ENCODE measurements at regions not wholly inside any gene's neighbourhood (a gene's known extent, or its start where the extent isn't known, plus 50 kb on each side); places are given as distances from the start of the nearest gene placed in this dataset.

DNA sequence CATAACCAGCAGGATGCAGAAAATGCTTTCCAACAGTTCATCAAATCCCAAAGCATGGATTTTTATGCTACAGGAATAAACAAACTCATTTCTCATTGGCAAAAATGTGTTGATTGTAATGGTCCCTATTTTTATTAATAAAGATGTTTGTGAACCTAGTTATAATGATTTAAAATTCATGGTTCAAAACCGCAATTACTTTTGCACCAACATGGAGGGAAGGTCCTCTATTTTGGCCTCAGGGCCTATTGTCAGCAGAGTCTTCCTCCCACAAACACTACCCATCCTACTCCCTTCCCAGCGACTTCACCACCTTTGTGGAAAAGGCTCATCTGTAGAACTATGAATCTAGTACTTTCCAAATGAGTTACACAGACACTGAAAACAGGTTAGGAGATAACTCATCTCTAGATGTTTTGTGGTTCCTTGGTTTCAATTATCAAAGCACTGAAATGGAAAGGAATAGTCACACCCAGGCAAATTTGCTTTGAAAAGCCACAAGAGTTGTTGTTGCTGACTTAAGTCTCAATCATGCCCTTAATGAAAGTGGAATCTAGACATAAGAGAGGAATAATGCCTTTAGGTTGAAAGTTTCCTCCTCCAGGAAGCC, 59.4 kb upstream of the FRMD4A start:
- TF ChIP-seq, protein P1, sequence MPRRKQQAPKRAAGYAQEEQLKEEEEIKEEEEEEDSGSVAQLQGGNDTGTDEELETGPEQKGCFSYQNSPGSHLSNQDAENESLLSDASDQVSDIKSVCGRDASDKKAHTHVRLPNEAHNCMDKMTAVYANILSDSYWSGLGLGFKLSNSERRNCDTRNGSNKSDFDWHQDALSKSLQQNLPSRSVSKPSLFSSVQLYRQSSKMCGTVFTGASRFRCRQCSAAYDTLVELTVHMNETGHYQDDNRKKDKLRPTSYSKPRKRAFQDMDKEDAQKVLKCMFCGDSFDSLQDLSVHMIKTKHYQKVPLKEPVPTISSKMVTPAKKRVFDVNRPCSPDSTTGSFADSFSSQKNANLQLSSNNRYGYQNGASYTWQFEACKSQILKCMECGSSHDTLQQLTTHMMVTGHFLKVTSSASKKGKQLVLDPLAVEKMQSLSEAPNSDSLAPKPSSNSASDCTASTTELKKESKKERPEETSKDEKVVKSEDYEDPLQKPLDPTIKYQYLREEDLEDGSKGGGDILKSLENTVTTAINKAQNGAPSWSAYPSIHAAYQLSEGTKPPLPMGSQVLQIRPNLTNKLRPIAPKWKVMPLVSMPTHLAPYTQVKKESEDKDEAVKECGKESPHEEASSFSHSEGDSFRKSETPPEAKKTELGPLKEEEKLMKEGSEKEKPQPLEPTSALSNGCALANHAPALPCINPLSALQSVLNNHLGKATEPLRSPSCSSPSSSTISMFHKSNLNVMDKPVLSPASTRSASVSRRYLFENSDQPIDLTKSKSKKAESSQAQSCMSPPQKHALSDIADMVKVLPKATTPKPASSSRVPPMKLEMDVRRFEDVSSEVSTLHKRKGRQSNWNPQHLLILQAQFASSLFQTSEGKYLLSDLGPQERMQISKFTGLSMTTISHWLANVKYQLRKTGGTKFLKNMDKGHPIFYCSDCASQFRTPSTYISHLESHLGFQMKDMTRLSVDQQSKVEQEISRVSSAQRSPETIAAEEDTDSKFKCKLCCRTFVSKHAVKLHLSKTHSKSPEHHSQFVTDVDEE (CRISPR knock-in tag; IDR thresholded peaks at IDR 0.05) = no peak
- TF ChIP-seq BACH2 (CRISPR knock-in tag; IDR thresholded peaks at IDR 0.05; ENCODE audit: borderline replicate concordance) (no peak), ISL1 (CRISPR knock-in tag; IDR thresholded peaks at IDR 0.05) (no peak), OSR1 (CRISPR knock-in tag; IDR thresholded peaks at IDR 0.05) (no peak), ZNF8 (CRISPR knock-in tag; IDR thresholded peaks at IDR 0.05) (no peak), ESRRG (CRISPR knock-in tag; IDR thresholded peaks at IDR 0.05) (no peak), TOX (CRISPR knock-in tag; IDR thresholded peaks at IDR 0.05; ENCODE audit: borderline replicate concordance) (no peak), ZC3H10 (CRISPR knock-in tag; IDR thresholded peaks at IDR 0.05) (no peak), SNAI2 (CRISPR knock-in tag; IDR thresholded peaks at IDR 0.05) (no peak), TCF4 (CRISPR knock-in tag; IDR thresholded peaks at IDR 0.05; ENCODE audit: borderline replicate concordance) (no peak), ZNF565 (CRISPR knock-in tag; conservative IDR thresholded peaks at IDR 0.05; ENCODE audit: low read depth) (no peak), PPARA (CRISPR knock-in tag; IDR thresholded peaks at IDR 0.05; ENCODE audit: borderline replicate concordance) (no peak)
- TF ChIP-seq, protein P2, sequence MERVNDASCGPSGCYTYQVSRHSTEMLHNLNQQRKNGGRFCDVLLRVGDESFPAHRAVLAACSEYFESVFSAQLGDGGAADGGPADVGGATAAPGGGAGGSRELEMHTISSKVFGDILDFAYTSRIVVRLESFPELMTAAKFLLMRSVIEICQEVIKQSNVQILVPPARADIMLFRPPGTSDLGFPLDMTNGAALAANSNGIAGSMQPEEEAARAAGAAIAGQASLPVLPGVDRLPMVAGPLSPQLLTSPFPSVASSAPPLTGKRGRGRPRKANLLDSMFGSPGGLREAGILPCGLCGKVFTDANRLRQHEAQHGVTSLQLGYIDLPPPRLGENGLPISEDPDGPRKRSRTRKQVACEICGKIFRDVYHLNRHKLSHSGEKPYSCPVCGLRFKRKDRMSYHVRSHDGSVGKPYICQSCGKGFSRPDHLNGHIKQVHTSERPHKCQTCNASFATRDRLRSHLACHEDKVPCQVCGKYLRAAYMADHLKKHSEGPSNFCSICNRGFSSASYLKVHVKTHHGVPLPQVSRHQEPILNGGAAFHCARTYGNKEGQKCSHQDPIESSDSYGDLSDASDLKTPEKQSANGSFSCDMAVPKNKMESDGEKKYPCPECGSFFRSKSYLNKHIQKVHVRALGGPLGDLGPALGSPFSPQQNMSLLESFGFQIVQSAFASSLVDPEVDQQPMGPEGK (CRISPR knock-in tag; IDR thresholded peaks at IDR 0.05; ENCODE audit: borderline replicate concordance) = no peak
- TF ChIP-seq, protein P3, sequence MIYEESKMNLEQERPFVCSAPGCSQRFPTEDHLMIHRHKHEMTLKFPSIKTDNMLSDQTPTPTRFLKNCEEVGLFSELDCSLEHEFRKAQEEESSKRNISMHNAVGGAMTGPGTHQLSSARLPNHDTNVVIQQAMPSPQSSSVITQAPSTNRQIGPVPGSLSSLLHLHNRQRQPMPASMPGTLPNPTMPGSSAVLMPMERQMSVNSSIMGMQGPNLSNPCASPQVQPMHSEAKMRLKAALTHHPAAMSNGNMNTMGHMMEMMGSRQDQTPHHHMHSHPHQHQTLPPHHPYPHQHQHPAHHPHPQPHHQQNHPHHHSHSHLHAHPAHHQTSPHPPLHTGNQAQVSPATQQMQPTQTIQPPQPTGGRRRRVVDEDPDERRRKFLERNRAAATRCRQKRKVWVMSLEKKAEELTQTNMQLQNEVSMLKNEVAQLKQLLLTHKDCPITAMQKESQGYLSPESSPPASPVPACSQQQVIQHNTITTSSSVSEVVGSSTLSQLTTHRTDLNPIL (CRISPR knock-in tag; IDR thresholded peaks at IDR 0.05; ENCODE audit: low read depth) = no peak
- TF ChIP-seq, protein P4, sequence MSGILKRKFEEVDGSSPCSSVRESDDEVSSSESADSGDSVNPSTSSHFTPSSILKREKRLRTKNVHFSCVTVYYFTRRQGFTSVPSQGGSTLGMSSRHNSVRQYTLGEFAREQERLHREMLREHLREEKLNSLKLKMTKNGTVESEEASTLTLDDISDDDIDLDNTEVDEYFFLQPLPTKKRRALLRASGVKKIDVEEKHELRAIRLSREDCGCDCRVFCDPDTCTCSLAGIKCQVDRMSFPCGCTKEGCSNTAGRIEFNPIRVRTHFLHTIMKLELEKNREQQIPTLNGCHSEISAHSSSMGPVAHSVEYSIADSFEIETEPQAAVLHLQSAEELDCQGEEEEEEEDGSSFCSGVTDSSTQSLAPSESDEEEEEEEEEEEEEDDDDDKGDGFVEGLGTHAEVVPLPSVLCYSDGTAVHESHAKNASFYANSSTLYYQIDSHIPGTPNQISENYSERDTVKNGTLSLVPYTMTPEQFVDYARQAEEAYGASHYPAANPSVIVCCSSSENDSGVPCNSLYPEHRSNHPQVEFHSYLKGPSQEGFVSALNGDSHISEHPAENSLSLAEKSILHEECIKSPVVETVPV (CRISPR knock-in tag; IDR thresholded peaks at IDR 0.05) = no peak
- no peak for ATAC-seq

DNA sequence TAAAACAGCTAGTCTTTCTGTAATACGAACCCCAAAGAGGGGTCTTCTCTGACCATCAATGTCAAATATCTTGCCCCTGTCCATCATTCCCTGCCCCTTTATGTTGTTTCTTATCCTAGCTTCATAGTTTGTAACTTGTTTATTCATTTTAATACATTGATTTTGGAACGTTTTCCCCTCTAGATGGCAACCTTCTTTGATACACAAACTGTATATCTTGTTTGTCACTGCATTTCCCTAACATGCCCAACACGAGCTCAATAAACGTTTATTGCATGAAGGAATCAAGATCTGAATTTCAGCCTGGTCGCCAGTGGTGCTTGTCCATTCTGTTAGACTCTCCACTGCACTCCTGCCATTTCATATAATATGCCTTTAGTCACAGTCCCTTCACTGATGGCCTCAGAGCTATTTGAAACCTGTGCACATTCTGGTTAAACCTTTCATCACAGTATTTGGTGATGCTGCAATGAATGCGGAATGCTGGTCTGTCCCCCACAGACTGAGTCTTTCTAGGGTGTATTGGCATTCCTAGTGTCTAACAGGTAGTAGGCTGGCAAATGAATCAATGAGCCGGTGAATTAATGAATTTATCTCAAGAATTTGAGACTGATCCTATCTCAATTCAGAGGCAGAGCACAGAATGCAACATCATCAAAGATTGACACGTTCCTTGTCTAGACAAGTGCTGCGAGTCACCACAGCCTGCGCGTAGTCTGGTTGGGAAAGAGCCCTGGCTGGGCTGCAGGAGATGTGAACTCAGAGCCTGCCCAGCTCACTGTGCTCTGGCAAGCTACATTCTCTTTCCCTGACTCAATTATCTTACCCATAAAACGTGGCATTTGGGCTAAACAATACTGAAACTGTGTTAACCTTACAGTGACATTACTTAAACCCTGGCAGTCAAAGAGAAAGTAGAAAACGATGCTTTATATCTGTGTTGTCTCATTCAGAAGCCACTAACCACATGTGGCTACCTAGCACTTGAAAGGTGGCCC, 55.2 kb upstream of the FRMD4A start:
- ATAC-seq = no peak
- TF ChIP-seq ESRRG (CRISPR knock-in tag; IDR thresholded peaks at IDR 0.05) (no peak), ZNF8 (CRISPR knock-in tag; IDR thresholded peaks at IDR 0.05) (no peak), BACH2 (CRISPR knock-in tag; IDR thresholded peaks at IDR 0.05; ENCODE audit: borderline replicate concordance) (no peak), TOX (CRISPR knock-in tag; IDR thresholded peaks at IDR 0.05; ENCODE audit: borderline replicate concordance) (no peak), ZFP30 (CRISPR knock-in tag; IDR thresholded peaks at IDR 0.05) (no peak), SNAI2 (CRISPR knock-in tag; IDR thresholded peaks at IDR 0.05) (no peak)

DNA sequence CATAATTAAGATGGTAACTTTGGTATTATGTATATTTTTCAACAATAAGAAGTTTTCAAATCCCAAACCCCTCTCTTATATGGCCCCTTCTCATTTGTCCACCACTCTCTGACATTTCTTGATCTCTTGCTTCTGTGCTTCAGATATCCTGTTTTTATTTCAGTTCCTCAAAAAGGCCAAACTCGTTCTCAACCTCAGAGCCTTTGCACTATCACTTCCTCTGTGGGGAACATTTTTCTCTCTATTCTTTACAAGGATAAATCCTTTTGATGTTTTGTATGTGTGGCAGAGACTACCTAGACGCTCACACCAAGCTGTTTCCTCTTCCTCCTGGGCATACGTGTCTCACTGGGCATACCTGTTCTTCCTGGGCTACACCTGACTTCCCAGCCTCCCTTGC, 54.2 kb upstream of the FRMD4A start:
- ATAC-seq = no peak
- TF ChIP-seq ZNF70 (CRISPR knock-in tag; IDR thresholded peaks at IDR 0.05) = no peak
- no peak for TF ChIP-seq TCF4 (CRISPR knock-in tag; IDR thresholded peaks at IDR 0.05; ENCODE audit: borderline replicate concordance)
- TF ChIP-seq, protein P1 (CRISPR knock-in tag; IDR thresholded peaks at IDR 0.05) = no peak
- TF ChIP-seq PPARA (CRISPR knock-in tag; IDR thresholded peaks at IDR 0.05; ENCODE audit: borderline replicate concordance) = no peak
- no peak for TF ChIP-seq SNAI2 (CRISPR knock-in tag; IDR thresholded peaks at IDR 0.05)
- TF ChIP-seq, protein P3 (CRISPR knock-in tag; IDR thresholded peaks at IDR 0.05; ENCODE audit: low read depth) = no peak
- TF ChIP-seq, protein P4 (CRISPR knock-in tag; IDR thresholded peaks at IDR 0.05) = no peak
- TF ChIP-seq CSDC2 (CRISPR knock-in tag; IDR thresholded peaks at IDR 0.05) = no peak
- TF ChIP-seq, protein P5, sequence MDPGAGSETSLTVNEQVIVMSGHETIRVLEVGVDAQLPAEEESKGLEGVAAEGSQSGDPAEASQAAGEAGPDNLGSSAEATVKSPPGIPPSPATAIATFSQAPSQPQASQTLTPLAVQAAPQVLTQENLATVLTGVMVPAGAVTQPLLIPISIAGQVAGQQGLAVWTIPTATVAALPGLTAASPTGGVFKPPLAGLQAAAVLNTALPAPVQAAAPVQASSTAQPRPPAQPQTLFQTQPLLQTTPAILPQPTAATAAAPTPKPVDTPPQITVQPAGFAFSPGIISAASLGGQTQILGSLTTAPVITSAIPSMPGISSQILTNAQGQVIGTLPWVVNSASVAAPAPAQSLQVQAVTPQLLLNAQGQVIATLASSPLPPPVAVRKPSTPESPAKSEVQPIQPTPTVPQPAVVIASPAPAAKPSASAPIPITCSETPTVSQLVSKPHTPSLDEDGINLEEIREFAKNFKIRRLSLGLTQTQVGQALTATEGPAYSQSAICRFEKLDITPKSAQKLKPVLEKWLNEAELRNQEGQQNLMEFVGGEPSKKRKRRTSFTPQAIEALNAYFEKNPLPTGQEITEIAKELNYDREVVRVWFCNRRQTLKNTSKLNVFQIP (CRISPR knock-in tag; IDR thresholded peaks at IDR 0.05; ENCODE audit: borderline replicate concordance, low read depth) = no peak

Measured in SK-N-SH treated with all-trans-retinoic acid at 6 μM for 48 hours (cell line).